ENCODE measurements at regions not wholly inside any gene's neighbourhood (a gene's known extent, or its start where the extent isn't known, plus 50 kb on each side); places are given as distances from the start of the nearest gene placed in this dataset.

DNA sequence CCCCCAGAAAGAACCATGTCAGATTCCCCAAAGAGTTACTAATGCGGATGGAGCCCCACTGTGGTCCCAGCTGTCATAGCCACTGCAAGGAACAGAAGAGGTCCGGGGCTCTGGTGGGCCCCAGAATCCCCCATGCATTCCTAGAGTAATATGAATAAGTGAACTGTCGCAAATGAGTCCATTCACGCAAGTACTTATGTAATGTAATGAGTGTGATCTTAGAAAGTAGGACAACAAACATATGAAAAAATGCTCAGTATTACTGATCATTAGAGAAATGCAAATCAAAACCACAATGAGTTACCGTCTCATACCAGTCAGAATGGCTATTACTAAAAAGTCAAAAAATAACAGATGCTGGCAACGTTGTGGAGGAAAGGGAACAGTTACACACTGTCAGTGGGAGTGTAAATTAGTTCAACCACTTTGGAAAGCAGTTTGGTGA, 141.5 kb upstream of the RBPJ start:
- Histone ChIP-seq H3K4me3 (ENCODE audit: insufficient read depth, low read length) (no peak overlapping the region), H3K4me1 (ENCODE audit: insufficient read depth, low read length) (peaks cover 23% of the 10 kb centered on the region), H2AFZ (ENCODE audit: low read length) (no peak overlapping the region), H3K27ac (ENCODE audit: low read depth, low read length) (no peak overlapping the region), H3K36me3 (ENCODE audit: insufficient read depth, low read length) (no peaks in the 10 kb centered on the region), H4K20me1 (ENCODE audit: insufficient read depth, low read length) (no peaks in the 10 kb centered on the region), H3K27me3 (ENCODE audit: insufficient read depth, low read length) (no peaks in the 10 kb centered on the region), H3K4me2 (ENCODE audit: insufficient read depth, low read length) (no peak overlapping the region), H3K9me3 (ENCODE audit: low read depth, low read length) (no peaks in the 10 kb centered on the region), H3K79me2 (ENCODE audit: insufficient read depth, low read length) (no peaks in the 10 kb centered on the region)
- no peak for DNase-seq (ENCODE audit: insufficient read length, low spot score, missing footprints)
- TF ChIP-seq, protein P1, sequence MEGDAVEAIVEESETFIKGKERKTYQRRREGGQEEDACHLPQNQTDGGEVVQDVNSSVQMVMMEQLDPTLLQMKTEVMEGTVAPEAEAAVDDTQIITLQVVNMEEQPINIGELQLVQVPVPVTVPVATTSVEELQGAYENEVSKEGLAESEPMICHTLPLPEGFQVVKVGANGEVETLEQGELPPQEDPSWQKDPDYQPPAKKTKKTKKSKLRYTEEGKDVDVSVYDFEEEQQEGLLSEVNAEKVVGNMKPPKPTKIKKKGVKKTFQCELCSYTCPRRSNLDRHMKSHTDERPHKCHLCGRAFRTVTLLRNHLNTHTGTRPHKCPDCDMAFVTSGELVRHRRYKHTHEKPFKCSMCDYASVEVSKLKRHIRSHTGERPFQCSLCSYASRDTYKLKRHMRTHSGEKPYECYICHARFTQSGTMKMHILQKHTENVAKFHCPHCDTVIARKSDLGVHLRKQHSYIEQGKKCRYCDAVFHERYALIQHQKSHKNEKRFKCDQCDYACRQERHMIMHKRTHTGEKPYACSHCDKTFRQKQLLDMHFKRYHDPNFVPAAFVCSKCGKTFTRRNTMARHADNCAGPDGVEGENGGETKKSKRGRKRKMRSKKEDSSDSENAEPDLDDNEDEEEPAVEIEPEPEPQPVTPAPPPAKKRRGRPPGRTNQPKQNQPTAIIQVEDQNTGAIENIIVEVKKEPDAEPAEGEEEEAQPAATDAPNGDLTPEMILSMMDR (IDR thresholded peaks at IDR 0.05; ENCODE audit: extremely low read depth, low read depth, low read length), result no peak

DNA sequence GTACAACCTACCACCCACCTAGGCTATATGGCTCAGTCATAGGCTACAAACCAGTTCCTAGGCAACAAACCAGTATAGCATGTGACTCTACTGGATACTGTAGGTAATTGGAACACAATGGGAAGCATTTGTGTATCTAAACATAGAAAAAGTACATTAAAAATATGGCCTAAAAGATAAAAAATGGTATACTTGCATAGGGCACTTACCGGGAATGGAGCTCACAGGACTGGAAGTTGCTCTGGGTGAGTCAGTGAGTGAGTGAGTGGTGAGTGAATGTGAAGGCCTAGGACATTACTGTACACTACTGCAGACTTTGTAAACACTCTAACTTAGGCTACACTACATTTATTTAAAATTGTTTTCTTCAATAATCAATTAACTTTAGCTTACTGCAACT, 139.2 kb upstream of the RBPJ start:
- H3K9me3 ChIP-seq (ENCODE audit: low read depth, low read length), result no peaks in the 10 kb centered on the region
- no peaks in the 10 kb centered on the region for H3K79me2 ChIP-seq (ENCODE audit: insufficient read depth, low read length)
- TF ChIP-seq, protein P1 (IDR thresholded peaks at IDR 0.05; ENCODE audit: extremely low read depth, low read depth, low read length), result no peak
- no peaks in the 10 kb centered on the region for H3K27me3 ChIP-seq (ENCODE audit: insufficient read depth, low read length)
- H2AFZ ChIP-seq (ENCODE audit: low read length), result no peak overlapping the region
- DNase-seq (ENCODE audit: insufficient read length, low spot score, missing footprints), result no peak
- H4K20me1 ChIP-seq (ENCODE audit: insufficient read depth, low read length), result no peaks in the 10 kb centered on the region
- H3K4me2 ChIP-seq (ENCODE audit: insufficient read depth, low read length), result no peak overlapping the region
- H3K4me3 ChIP-seq (ENCODE audit: insufficient read depth, low read length), result no peak overlapping the region
- no peaks in the 10 kb centered on the region for H3K36me3 ChIP-seq (ENCODE audit: insufficient read depth, low read length)
- peak overlapping the region; percentile 65 for H3K27ac ChIP-seq (ENCODE audit: low read depth, low read length)
- peaks cover 15% of the 10 kb centered on the region for H3K4me1 ChIP-seq (ENCODE audit: insufficient read depth, low read length)

DNA sequence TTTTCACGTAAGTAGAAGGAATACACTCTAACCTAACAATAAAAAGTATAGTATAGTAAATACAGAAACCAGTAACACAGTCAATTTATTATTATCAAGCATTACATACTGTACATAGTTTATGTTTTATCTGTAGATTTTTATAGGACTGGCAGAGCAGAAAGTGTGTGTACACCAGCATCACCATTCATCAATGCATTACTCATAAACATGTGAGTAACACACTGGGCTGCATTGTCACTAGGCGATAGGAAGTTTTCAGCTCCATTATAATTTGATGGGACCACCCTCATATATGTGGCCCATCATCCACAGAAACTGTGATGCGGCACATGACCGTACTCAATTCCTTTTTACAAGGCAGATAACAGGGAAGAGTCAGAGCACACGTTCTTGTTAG, 137.8 kb upstream of the RBPJ start:
- Histone ChIP-seq H3K9me3 (ENCODE audit: low read depth, low read length) (no peaks in the 10 kb centered on the region), H3K27me3 (ENCODE audit: insufficient read depth, low read length) (no peaks in the 10 kb centered on the region), H2AFZ (ENCODE audit: low read length) (no peak overlapping the region), H3K4me3 (ENCODE audit: insufficient read depth, low read length) (no peak overlapping the region), H3K27ac (ENCODE audit: low read depth, low read length) (peak overlapping the region; percentile 19), H3K4me2 (ENCODE audit: insufficient read depth, low read length) (no peak overlapping the region), H4K20me1 (ENCODE audit: insufficient read depth, low read length) (no peaks in the 10 kb centered on the region), H3K36me3 (ENCODE audit: insufficient read depth, low read length) (no peaks in the 10 kb centered on the region), H3K4me1 (ENCODE audit: insufficient read depth, low read length) (peaks cover 10% of the 10 kb centered on the region), H3K79me2 (ENCODE audit: insufficient read depth, low read length) (no peaks in the 10 kb centered on the region)
- DNase-seq (ENCODE audit: insufficient read length, low spot score, missing footprints), result peak; percentile 79
- TF ChIP-seq, protein P1 (IDR thresholded peaks at IDR 0.05; ENCODE audit: extremely low read depth, low read depth, low read length), result no peak

DNA sequence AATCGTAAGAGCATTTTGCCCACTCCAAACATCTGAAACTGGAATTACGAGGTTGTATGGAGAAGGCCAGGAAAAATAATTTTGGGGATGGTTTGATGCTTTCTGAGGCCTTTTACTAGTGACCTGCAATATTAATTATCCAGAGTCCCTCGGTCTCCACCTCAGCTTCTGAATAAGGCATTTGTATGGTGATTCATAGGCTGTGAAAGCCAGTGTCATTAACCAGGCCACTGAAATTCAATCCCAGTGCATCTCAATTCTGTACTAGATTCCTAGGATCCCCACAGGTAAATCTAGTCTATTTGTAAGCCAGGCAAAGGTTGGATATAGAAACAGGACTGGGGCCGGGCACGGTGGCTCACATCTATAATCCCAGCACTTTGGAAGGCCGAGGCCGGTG, 135.4 kb upstream of the RBPJ start:
- H3K27ac ChIP-seq (ENCODE audit: low read depth, low read length), result no peak overlapping the region

More for the DNA sequence above, 135.4 kb upstream of the RBPJ start:
- peaks cover 10% of the 10 kb centered on the region for H3K4me1 ChIP-seq (ENCODE audit: insufficient read depth, low read length)
- H3K27me3 ChIP-seq (ENCODE audit: insufficient read depth, low read length), result no peaks in the 10 kb centered on the region
- no peak overlapping the region for H3K4me3 ChIP-seq (ENCODE audit: insufficient read depth, low read length)
- no peaks in the 10 kb centered on the region for H4K20me1 ChIP-seq (ENCODE audit: insufficient read depth, low read length)
- DNase-seq (ENCODE audit: insufficient read length, low spot score, missing footprints), result no peak
- no peak overlapping the region for H3K4me2 ChIP-seq (ENCODE audit: insufficient read depth, low read length)
- TF ChIP-seq, protein P1 (IDR thresholded peaks at IDR 0.05; ENCODE audit: extremely low read depth, low read depth, low read length), result no peak
- no peaks in the 10 kb centered on the region for H3K9me3 ChIP-seq (ENCODE audit: low read depth, low read length)
- no peaks in the 10 kb centered on the region for H3K79me2 ChIP-seq (ENCODE audit: insufficient read depth, low read length)
- no peak overlapping the region for H2AFZ ChIP-seq (ENCODE audit: low read length)
- no peaks in the 10 kb centered on the region for H3K36me3 ChIP-seq (ENCODE audit: insufficient read depth, low read length)
